ENCODE measurements at regions not wholly inside any gene's neighbourhood (a gene's known extent, or its start where the extent isn't known, plus 50 kb on each side); places are given as distances from the start of the nearest gene placed in this dataset.
A peak's percentile ranks its signal among the peaks of the same experiment; 100 is the strongest.

DNA sequence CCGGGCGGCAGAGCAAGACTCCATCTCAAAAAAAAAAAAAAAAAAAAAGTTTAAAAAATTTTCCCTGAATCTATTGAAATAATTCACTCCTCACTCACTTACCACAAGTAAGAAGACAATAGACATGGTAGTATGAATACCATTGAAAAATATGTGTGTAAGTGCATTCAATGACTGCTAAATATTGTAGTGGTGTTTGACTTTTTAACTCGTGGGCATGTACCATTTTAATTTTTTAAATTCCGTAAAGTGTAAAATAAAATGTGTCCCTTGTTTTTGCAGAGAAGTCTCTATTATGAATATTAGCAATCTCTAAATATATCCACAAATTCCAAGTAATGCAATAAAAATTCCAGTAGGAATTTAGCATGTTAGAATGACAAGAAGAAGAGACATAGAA is 134.1 kb downstream of the COPS8 start:
- no peaks in the 10 kb centered on the region for H3K36me3 ChIP-seq
- H3K4me3 ChIP-seq = no peak overlapping the region
- no peaks in the 10 kb centered on the region for H3K4me1 ChIP-seq (ENCODE audit: low read depth)
- no peak overlapping the region for H3K27ac ChIP-seq
- TF ChIP-seq, protein P1, sequence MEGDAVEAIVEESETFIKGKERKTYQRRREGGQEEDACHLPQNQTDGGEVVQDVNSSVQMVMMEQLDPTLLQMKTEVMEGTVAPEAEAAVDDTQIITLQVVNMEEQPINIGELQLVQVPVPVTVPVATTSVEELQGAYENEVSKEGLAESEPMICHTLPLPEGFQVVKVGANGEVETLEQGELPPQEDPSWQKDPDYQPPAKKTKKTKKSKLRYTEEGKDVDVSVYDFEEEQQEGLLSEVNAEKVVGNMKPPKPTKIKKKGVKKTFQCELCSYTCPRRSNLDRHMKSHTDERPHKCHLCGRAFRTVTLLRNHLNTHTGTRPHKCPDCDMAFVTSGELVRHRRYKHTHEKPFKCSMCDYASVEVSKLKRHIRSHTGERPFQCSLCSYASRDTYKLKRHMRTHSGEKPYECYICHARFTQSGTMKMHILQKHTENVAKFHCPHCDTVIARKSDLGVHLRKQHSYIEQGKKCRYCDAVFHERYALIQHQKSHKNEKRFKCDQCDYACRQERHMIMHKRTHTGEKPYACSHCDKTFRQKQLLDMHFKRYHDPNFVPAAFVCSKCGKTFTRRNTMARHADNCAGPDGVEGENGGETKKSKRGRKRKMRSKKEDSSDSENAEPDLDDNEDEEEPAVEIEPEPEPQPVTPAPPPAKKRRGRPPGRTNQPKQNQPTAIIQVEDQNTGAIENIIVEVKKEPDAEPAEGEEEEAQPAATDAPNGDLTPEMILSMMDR (IDR thresholded peaks at IDR 0.05; ENCODE audit: low read depth, low read length) = no peak
- no peak for DNase-seq (ENCODE audit: low read depth in 1 of 2, low spot score in 1 of 2)
- H3K9me3 ChIP-seq (ENCODE audit: low read depth) = no peaks in the 10 kb centered on the region
- no peaks in the 10 kb centered on the region for H3K27me3 ChIP-seq

DNA sequence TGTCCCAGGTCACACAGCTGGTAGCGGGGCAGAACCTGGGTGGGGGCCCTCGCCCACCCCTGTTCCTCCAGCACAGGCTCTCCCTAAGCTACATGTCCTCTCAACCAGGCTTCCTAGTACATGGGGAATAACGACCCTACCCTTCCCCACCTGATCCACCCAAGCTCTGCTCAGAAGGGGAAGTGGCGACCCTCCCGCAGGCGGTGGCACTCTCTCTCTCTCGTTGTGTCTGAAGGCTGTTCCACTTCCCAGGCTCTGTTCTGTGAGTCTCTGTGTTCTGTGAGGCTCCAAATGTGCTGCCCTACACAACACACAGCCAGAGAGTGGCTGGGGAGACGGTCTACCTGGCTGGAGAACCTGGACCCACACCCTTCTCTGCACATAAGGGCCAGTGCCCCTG is 135.8 kb downstream of the COPS8 start:
- DNase-seq (ENCODE audit: low read depth in 1 of 2, low spot score in 1 of 2) = no peak

DNA sequence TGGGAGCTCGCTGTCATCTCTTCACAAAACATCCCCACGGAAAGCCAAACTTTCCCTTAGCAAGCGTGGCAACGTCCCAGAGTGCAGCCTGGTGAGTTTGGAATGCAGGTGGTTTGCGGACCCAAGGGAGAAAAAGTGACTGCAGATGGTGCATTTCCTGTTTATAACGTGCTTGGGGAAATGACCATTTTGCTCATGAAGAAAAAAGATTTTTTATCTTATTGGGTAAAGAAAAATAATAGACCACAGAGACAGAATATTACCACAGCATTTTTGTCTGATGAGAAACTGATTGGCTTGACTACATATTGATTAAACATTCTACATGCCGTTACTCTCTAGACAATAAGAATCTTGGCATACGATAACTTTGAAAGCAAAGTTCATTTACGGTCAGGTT is 136.5 kb downstream of the COPS8 start:
- H3K27me3 ChIP-seq = no peaks in the 10 kb centered on the region
- H3K4me1 ChIP-seq (ENCODE audit: low read depth) = no peaks in the 10 kb centered on the region
- H3K36me3 ChIP-seq = no peaks in the 10 kb centered on the region
- TF ChIP-seq, protein P1 (IDR thresholded peaks at IDR 0.05; ENCODE audit: low read depth, low read length) = no peak
- DNase-seq (ENCODE audit: low read depth in 1 of 2, low spot score in 1 of 2) = peak in 1 of 2 donors; percentile 90
- H3K4me3 ChIP-seq = no peak overlapping the region
- no peak overlapping the region for H3K27ac ChIP-seq
- H3K9me3 ChIP-seq (ENCODE audit: low read depth) = no peaks in the 10 kb centered on the region

More for the DNA sequence above, 135.8 kb downstream of the COPS8 start:
- TF ChIP-seq, protein P1 (IDR thresholded peaks at IDR 0.05; ENCODE audit: low read depth, low read length) = no peak
- Histone ChIP-seq H3K4me3 (no peak overlapping the region), H3K9me3 (ENCODE audit: low read depth) (no peaks in the 10 kb centered on the region), H3K27me3 (no peaks in the 10 kb centered on the region), H3K4me1 (ENCODE audit: low read depth) (no peaks in the 10 kb centered on the region), H3K36me3 (no peaks in the 10 kb centered on the region), H3K27ac (no peak overlapping the region)

DNA sequence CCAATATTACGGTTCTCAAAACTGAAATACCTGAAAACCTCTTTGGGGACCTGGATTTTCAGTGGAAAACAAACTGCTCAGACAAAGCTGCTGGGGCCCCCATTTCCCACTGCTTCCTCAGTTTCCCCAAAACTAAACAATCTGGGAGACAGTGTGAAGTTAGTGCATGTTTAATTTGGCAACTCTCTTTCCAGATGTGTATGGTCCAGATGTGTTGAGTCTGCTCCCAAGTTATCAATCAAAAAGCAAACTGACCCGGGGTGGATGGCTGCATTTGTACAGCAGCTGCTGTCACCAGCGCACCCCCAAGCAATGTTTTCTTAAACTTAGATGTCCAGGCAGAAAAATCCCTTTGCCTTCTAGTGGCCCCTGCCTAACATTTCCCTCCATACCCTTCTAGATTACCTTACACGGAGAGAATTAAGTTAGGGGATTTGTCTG is 136.9 kb downstream of the COPS8 start:
- H3K4me1 ChIP-seq (ENCODE audit: low read depth) = no peaks in the 10 kb centered on the region
- no peaks in the 10 kb centered on the region for H3K27me3 ChIP-seq
- H3K9me3 ChIP-seq (ENCODE audit: low read depth) = no peaks in the 10 kb centered on the region
- TF ChIP-seq, protein P1 (IDR thresholded peaks at IDR 0.05; ENCODE audit: low read depth, low read length) = no peak
- DNase-seq (ENCODE audit: low read depth in 1 of 2, low spot score in 1 of 2) = peak in 1 of 2 donors; percentile 40
- H3K27ac ChIP-seq = no peak overlapping the region
- no peak overlapping the region for H3K4me3 ChIP-seq
- no peaks in the 10 kb centered on the region for H3K36me3 ChIP-seq

DNA sequence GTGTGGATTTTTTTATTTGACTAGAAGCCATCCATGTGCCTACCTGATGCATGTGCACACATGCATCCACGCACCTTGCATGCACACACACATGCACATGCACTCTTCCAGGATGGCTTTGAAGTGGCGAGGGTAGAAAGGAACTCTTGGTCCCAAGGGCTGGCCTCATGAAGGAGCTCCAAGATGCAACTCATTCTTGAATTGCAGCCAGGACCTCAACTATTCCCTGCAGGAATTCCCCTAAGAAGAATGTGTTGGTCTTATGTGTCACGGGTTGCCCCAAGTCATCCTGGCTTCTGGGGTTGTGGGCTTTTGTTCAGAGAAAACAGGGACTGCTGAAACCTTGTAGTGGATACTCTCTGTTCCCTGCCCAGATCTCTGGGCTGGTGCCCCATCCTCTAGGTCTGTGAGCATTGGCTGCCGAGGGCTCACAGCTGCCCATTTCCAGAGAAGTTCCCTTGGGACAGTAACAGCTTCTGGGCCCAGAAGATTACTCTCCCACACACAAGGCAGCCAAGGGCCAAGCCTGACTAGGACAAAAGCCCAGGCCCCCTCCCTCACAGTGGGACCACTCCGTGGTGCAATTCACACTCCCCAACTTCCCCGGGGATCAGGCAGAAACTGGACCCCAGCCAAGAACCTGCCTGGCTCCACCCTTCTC is 137.6 kb downstream of the COPS8 start:
- H3K9me3 ChIP-seq (ENCODE audit: low read depth) = no peaks in the 10 kb centered on the region
- peak in 1 of 2 donors; percentile 98 for DNase-seq (ENCODE audit: low read depth in 1 of 2, low spot score in 1 of 2)
- no peak overlapping the region for H3K4me3 ChIP-seq

More for the DNA sequence above, 137.6 kb downstream of the COPS8 start:
- H3K4me1 ChIP-seq (ENCODE audit: low read depth) = no peaks in the 10 kb centered on the region
- no peaks in the 10 kb centered on the region for H3K27me3 ChIP-seq
- no peak overlapping the region for H3K27ac ChIP-seq
- TF ChIP-seq, protein P1 (IDR thresholded peaks at IDR 0.05; ENCODE audit: low read depth, low read length) = no peak
- H3K36me3 ChIP-seq = no peaks in the 10 kb centered on the region

Measured in cardiac muscle cell (in vitro differentiated cells and primary cell).